ENCODE measurements at regions not wholly inside any gene's neighbourhood (a gene's known extent, or its start where the extent isn't known, plus 50 kb on each side); places are given as distances from the start of the nearest gene placed in this dataset.

- TF ChIP-seq CTCF (IDR thresholded peaks at IDR 0.05; ENCODE audit: low read depth, low read length, missing control alignments), result peak; percentile 59
- in situ Hi-C loops (cut with HindIII; ENCODE audit: low sequenced_read_pairs), result no loop called here
- DNase-seq (ENCODE audit: low read depth), result no peak
- no peak overlapping the region for H3K4me3 ChIP-seq (ENCODE audit: low read depth, low read length)
Measured at GRCh38 chr20:39829256-39829655, 859.8 kb downstream of the MAFB start.

GRCh38 chr20:39825950-39826349 lies 863.1 kb downstream of the MAFB start:
- in situ Hi-C loops (cut with HindIII; ENCODE audit: low sequenced_read_pairs), result no loop called here
- DNase-seq (ENCODE audit: low read depth), result peak; percentile 28
- H3K4me3 ChIP-seq (ENCODE audit: low read depth, low read length), result no peak overlapping the region
- TF ChIP-seq CTCF (IDR thresholded peaks at IDR 0.05; ENCODE audit: low read depth, low read length, missing control alignments), result no peak

GRCh38 chr20:39825524-39825923 lies 863.4 kb downstream of the DHX35 start:
- H3K4me3 ChIP-seq (ENCODE audit: low read depth, low read length), result no peak overlapping the region
- in situ Hi-C loops (cut with HindIII; ENCODE audit: low sequenced_read_pairs), result no loop called here
- no peak for DNase-seq (ENCODE audit: low read depth)
- no peak for TF ChIP-seq CTCF (IDR thresholded peaks at IDR 0.05; ENCODE audit: low read depth, low read length, missing control alignments)

- no peak overlapping the region for H3K4me3 ChIP-seq (ENCODE audit: low read depth, low read length)
- DNase-seq (ENCODE audit: low read depth), result peak; percentile 89
- no peak for TF ChIP-seq CTCF (IDR thresholded peaks at IDR 0.05; ENCODE audit: low read depth, low read length, missing control alignments)
- in situ Hi-C loops (cut with HindIII; ENCODE audit: low sequenced_read_pairs), result no loop called here
Measured at GRCh38 chr20:39823224-39823623, 861.1 kb downstream of the DHX35 start.

- no peak for TF ChIP-seq CTCF (IDR thresholded peaks at IDR 0.05; ENCODE audit: low read depth, low read length, missing control alignments)
- DNase-seq (ENCODE audit: low read depth), result peak; percentile 52
- H3K4me3 ChIP-seq (ENCODE audit: low read depth, low read length), result no peak overlapping the region
- in situ Hi-C loops (cut with HindIII; ENCODE audit: low sequenced_read_pairs), result no loop called here
Measured at GRCh38 chr20:39822667-39823066, 860.5 kb downstream of the DHX35 start.

- TF ChIP-seq CTCF (IDR thresholded peaks at IDR 0.05; ENCODE audit: low read depth, low read length, missing control alignments), result no peak
- in situ Hi-C loops (cut with HindIII; ENCODE audit: low sequenced_read_pairs), result no loop called here
- no peak for DNase-seq (ENCODE audit: low read depth)
- no peak overlapping the region for H3K4me3 ChIP-seq (ENCODE audit: low read depth, low read length)
Measured at GRCh38 chr20:39813190-39813829, 851.2 kb downstream of the DHX35 start.
